ENCODE measurements at regions not wholly inside any gene's neighbourhood (a gene's known extent, or its start where the extent isn't known, plus 50 kb on each side); places are given as distances from the start of the nearest gene placed in this dataset.

DNA sequence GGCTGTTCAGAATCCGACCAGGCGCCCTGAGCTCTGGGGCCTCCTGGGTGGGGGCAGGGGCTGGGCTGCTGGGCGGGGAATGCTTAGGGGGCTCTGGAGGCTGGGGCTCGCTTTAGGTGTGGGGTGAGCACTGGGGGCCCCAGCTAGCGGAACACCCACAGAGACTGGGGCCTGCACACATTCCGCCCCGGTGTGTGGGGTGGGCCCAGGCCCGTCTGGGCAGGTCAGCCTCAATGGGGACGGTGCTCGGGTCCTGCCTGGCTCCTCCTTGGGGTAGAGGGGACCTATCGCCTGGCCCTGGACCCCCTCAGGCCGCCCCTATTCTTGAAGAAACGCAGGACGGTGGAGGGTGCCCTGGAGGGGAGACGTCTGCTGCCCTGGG is 364.8 kb downstream of the TMEM121 start:
- Histone ChIP-seq H3K56ac (replicated peaks; ENCODE audit: insufficient read length, low read depth, low read length) (no peak overlapping the region), H3K9ac (replicated peaks in 1 of 4; ENCODE audit: extremely low read depth in 1 of 4, low read depth in 3 of 4, low read length in 3 of 4) (no peak overlapping the region), H2BK20ac (ENCODE audit: low read length) (no peak overlapping the region), H3K27ac (ENCODE audit: low read depth, low read length) (no peak overlapping the region), H3K4me1 (replicated peaks in 1 of 4; ENCODE audit: control insufficient read depth in 3 of 4, insufficient read depth in 4 of 4, low read length in 3 of 4) (no peaks in the 10 kb centered on the region), H2BK5ac (ENCODE audit: low read depth, low read length) (no peak overlapping the region), H3K18ac (ENCODE audit: extremely low read depth, low read length) (no peak overlapping the region), H2BK15ac (ENCODE audit: low read length) (no peak overlapping the region), H2BK120ac (replicated peaks; ENCODE audit: low read depth, low read length) (no peak overlapping the region), H2AK5ac (ENCODE audit: low read depth, low read length) (no peak overlapping the region), H3K14ac (ENCODE audit: insufficient read length) (no peak overlapping the region), H3K23ac (ENCODE audit: insufficient read length) (no peak overlapping the region), H3K27me3 (replicated peaks in 1 of 4; ENCODE audit: control insufficient read depth in 3 of 4, extremely low read depth in 1 of 4, insufficient read depth in 3 of 4, low read length in 3 of 4) (no peaks in the 10 kb centered on the region), H2BK12ac (ENCODE audit: low read depth, low read length) (no peak overlapping the region), H3K4me3 (ENCODE audit: extremely low read depth in 1 of 4, insufficient read depth in 2 of 4, low read depth in 3 of 4, low read length in 4 of 4) (no peak overlapping the region), H3K79me2 (ENCODE audit: control insufficient read depth in 1 of 2, insufficient read depth in 2 of 2, low read length in 2 of 2) (no peaks in the 10 kb centered on the region), H4K20me1 (replicated peaks in 1 of 2; ENCODE audit: control insufficient read depth in 1 of 2, insufficient read depth in 2 of 2, low read length in 2 of 2) (no peaks in the 10 kb centered on the region), H3K36me3 (ENCODE audit: control insufficient read depth in 2 of 4, insufficient read depth in 4 of 4, low read length in 3 of 4) (no peaks in the 10 kb centered on the region), H4K8ac (ENCODE audit: extremely low read depth, insufficient read depth, low read length) (no peak overlapping the region), H3K79me1 (ENCODE audit: low read depth, low read length) (no peaks in the 10 kb centered on the region), H3K4ac (replicated peaks; ENCODE audit: insufficient read length, low read depth, low read length) (no peak overlapping the region), H2AFZ (ENCODE audit: low read length) (no peak overlapping the region), H4K5ac (ENCODE audit: insufficient read length, low read depth, low read length) (no peak overlapping the region), H3K9me3 (ENCODE audit: insufficient read depth in 2 of 2, low read depth in 1 of 2, low read length in 1 of 2) (peaks cover 47 to 95% of the 10 kb centered on the region in 2 experiments), H3K4me2 (ENCODE audit: insufficient read depth in 1 of 2, low read depth in 2 of 2, low read length in 2 of 2) (no peak overlapping the region), H3K23me2 (ENCODE audit: low read depth, low read length) (no peaks in the 10 kb centered on the region), H4K91ac (replicated peaks; ENCODE audit: insufficient read length, low read length) (no peak overlapping the region)
- ChIA-PET CTCF (ENCODE audit: partially characterized antibody) (no interaction called here), POLR2A (ENCODE audit: partially characterized antibody) (no interaction called here)
- WGBS, 2 experiments (ENCODE audit: extremely low coverage in 1 of 2, insufficient coverage in 1 of 2, insufficient read length in 1 of 2, insufficient replicate concordance in 2 of 2, low coverage in 1 of 2, low lambda C conversion rate in 2 of 2, missing lambda C conversion rate in 1 of 2): 78% methylated on average over 5 of the region's 15 CpGs; no CpG with 5 or more reads in 1 of the 2 experiments
- DNase-seq (ENCODE audit: low read depth in 1 of 2, low spot score in 2 of 2) (no peak), FAIRE-seq (no peak)
- TF ChIP-seq, protein P1, sequence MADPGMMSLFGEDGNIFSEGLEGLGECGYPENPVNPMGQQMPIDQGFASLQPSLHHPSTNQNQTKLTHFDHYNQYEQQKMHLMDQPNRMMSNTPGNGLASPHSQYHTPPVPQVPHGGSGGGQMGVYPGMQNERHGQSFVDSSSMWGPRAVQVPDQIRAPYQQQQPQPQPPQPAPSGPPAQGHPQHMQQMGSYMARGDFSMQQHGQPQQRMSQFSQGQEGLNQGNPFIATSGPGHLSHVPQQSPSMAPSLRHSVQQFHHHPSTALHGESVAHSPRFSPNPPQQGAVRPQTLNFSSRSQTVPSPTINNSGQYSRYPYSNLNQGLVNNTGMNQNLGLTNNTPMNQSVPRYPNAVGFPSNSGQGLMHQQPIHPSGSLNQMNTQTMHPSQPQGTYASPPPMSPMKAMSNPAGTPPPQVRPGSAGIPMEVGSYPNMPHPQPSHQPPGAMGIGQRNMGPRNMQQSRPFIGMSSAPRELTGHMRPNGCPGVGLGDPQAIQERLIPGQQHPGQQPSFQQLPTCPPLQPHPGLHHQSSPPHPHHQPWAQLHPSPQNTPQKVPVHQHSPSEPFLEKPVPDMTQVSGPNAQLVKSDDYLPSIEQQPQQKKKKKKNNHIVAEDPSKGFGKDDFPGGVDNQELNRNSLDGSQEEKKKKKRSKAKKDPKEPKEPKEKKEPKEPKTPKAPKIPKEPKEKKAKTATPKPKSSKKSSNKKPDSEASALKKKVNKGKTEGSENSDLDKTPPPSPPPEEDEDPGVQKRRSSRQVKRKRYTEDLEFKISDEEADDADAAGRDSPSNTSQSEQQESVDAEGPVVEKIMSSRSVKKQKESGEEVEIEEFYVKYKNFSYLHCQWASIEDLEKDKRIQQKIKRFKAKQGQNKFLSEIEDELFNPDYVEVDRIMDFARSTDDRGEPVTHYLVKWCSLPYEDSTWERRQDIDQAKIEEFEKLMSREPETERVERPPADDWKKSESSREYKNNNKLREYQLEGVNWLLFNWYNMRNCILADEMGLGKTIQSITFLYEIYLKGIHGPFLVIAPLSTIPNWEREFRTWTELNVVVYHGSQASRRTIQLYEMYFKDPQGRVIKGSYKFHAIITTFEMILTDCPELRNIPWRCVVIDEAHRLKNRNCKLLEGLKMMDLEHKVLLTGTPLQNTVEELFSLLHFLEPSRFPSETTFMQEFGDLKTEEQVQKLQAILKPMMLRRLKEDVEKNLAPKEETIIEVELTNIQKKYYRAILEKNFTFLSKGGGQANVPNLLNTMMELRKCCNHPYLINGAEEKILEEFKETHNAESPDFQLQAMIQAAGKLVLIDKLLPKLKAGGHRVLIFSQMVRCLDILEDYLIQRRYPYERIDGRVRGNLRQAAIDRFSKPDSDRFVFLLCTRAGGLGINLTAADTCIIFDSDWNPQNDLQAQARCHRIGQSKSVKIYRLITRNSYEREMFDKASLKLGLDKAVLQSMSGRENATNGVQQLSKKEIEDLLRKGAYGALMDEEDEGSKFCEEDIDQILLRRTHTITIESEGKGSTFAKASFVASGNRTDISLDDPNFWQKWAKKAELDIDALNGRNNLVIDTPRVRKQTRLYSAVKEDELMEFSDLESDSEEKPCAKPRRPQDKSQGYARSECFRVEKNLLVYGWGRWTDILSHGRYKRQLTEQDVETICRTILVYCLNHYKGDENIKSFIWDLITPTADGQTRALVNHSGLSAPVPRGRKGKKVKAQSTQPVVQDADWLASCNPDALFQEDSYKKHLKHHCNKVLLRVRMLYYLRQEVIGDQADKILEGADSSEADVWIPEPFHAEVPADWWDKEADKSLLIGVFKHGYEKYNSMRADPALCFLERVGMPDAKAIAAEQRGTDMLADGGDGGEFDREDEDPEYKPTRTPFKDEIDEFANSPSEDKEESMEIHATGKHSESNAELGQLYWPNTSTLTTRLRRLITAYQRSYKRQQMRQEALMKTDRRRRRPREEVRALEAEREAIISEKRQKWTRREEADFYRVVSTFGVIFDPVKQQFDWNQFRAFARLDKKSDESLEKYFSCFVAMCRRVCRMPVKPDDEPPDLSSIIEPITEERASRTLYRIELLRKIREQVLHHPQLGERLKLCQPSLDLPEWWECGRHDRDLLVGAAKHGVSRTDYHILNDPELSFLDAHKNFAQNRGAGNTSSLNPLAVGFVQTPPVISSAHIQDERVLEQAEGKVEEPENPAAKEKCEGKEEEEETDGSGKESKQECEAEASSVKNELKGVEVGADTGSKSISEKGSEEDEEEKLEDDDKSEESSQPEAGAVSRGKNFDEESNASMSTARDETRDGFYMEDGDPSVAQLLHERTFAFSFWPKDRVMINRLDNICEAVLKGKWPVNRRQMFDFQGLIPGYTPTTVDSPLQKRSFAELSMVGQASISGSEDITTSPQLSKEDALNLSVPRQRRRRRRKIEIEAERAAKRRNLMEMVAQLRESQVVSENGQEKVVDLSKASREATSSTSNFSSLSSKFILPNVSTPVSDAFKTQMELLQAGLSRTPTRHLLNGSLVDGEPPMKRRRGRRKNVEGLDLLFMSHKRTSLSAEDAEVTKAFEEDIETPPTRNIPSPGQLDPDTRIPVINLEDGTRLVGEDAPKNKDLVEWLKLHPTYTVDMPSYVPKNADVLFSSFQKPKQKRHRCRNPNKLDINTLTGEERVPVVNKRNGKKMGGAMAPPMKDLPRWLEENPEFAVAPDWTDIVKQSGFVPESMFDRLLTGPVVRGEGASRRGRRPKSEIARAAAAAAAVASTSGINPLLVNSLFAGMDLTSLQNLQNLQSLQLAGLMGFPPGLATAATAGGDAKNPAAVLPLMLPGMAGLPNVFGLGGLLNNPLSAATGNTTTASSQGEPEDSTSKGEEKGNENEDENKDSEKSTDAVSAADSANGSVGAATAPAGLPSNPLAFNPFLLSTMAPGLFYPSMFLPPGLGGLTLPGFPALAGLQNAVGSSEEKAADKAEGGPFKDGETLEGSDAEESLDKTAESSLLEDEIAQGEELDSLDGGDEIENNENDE (IDR thresholded peaks at IDR 0.05; ENCODE audit: insufficient replicate concordance, low read length): no peak

All from H1 (cell line).